ENCODE measurements at regions not wholly inside any gene's neighbourhood (a gene's known extent, or its start where the extent isn't known, plus 50 kb on each side); places are given as distances from the start of the nearest gene placed in this dataset.

DNA sequence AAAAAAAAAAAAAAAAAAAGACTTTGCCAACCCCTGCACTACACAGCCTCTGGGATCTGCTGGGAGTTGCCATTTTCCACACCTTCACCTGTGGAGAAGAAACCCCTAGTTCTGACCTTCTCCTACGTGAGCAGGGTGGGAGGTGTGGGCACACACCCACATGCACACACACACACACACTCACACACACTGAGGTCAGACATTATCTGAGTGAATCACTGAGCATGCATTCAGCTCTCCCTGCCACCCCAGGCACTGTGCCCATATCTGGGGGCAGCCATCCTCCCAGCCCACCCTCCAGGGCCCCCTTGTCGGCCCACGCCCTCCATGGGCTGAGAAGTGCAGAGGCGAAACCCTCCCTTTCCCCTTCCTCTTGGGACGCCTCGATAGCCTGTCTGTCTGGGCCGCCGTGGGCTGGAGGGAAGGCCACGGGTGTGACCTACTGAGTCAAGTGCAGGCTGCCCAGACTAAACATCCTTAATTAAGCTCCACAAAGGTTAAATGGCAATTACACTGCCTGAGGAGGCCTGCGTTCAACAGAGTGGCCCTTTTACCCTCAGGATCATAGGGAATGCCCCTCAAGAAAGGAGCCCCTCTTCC is 143.8 kb downstream of the C16orf95 start:
- no peak for DNase-seq

DNA sequence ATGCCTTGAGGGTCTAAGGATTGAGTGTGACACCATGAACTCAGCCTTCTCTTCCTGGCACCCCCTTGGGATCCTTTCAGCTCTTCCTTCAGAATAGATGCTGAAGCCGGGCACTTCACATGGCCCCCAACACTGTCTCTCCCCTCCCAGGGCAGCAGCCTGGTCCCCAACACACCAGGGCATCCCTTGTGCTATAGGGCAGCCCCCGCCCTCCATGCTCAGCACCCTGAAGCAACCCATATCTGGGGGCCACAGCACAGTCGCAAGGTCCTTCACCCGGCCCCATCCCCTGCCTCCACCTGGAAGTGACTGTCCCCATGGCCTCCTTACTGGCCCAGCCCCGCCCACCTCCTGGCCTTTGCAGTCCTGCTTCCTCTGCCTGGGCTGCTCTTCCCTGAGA is 143.1 kb downstream of the C16orf95 start:
- DNase-seq = no peak

GRCh38 chr16:87176735-87177134 is 140.5 kb downstream of the C16orf95 start:
- no peak for DNase-seq

DNA sequence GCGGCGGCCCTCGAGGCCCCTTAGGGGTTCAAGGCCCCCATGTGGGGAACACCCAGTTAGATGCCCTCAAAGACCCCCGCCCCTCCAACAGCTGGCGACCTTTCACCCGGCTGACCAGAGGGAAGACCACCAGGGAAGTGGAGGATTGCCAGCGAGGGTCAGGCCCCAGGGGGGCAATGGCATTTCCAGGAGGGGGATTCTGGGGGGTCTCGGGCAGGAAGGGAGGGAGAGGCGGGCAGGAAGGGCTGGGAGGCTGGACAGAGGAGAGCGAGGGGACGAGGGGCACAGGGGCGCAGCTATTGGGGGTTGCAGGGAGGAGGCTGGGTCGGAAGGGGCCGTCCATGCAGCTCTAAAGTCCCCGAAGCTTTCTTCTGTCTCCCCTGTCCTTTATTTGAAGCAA is 139.5 kb downstream of the C16orf95 start:
- DNase-seq = no peak

DNA sequence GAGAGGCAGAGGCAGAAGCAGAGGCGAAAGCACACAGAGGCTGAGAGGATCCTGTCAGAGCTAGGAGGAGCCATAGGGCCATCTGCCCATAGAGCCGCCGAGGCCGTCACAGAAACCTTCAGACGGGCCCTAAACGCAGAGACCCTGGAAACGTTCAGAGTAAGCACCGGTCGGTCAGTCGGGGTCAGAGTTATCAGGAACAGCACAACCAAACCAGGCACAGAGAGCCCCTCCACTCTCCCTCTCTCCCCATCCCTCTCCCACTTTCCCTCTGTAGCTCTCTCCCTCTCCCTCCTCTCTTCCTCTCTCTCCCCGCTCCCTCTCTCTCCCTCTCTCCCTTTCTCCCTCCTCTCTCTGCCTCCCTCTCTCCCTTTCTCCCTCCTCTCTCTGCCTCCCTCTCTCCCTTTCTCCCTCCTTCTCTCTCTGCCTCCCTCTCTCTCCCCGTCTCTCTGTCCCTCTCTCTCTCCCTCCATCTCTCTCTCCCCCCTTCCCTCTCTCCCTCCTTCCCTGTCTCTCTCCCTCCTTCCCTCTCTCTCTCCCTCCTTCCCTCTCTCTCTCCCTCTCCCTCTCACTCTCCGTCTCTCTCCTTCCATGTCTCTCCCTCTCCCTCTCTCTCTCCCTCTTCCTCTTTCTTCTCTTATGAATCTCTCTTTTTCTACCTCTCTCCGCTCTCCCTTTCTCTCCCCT is 138.9 kb downstream of the C16orf95 start:
- DNase-seq = no peak

- no peak for DNase-seq
These were observed 138.2 kb downstream of the C16orf95 start for GRCh38 chr16:87178977-87179376.

DNA sequence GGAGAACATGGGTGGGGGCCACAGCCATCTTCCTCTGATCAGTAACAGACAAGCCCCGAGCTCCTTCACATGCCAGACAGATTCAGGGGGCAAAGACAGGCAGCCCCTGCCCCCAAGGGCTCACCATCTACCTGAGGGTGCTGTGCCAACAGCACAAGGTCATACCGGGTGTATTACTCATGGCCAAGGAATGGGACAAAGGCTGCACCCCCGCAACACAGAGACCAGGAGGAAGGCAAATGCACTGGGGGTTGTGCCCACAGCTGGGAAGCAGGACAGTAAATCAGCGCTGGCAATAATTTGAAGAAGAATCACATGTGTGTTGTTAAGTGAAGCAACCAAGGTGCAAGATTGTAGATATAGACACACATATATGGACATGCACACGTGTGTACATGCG is 137.1 kb downstream of the C16orf95 start:
- DNase-seq = no peak

DNA sequence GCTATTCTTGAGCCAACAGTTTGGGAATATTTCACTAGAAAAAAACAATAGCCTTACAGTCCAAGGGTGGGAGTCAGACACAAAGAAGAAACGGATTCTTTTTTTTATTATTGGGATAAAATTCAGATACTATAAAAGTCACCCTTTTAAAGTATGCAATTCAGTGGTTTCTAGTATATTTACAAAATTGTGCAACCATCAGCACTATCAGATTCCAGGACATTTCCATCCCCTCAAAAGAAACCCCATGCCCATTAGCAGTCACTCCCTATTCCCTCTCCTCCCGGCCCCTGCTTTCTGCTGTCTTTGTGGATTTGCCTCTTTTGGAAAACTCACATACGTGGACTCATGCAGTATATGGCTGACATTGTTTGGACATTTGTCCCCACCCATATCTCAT is 134.4 kb downstream of the C16orf95 start:
- DNase-seq = no peak

- no peak for DNase-seq
These were observed 133.5 kb downstream of the C16orf95 start for GRCh38 chr16:87183647-87184046.

- DNase-seq = no peak
These were observed 131.9 kb downstream of the C16orf95 start for GRCh38 chr16:87185308-87185707.

DNA sequence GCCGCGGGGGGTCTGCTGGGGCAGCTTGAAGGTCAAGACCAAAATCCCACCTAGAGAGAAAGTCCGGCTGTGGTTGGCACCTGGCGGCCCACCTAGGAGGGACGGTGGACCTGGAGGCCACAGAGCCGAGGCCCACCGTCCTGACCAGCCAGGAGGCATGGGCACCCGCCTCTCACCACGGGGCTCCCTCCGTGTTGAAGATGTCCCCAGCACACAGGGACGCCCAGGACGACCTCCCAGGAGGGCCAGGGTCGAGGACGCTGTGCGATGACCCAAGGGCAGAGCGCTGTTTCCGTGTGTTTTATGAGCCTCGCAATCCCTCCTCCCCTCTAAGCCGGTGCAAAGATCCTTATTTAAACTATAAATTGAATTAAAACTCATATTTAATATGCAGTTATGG is 131.2 kb downstream of the C16orf95 start:
- no peak for DNase-seq

- DNase-seq = no peak
These were observed 130.7 kb downstream of the C16orf95 start for GRCh38 chr16:87186446-87186845.

DNA sequence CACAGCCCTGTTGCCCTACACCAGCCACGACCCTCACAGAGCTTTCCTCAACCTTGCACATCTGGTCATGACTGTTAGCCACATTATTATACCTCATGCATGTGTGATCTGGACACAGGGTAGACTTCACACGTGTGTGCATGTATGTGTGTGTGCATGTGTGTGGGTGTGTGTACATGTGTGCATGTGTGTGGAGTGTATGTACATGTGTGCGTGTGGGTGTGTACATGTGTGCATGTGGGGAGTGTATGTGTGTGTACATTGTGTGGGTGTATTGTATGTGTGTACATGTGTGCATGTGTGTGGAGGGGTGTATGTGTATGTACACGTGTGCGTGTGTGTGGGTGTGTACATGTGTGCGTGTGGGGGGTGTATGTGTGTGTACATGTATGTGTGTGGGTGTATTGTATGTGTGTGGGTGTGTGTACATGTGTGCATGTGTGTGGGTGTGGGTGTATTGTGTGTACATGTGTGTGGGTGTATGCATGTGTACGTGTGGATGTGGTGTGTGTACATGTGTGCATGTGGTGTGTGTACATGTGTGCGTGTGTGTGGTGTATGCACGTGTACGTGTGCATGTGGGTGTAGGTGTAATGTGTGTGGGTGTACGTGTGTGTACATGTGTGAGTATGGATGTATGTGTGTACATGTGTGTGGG is 130.2 kb downstream of the C16orf95 start:
- no peak for DNase-seq

DNA sequence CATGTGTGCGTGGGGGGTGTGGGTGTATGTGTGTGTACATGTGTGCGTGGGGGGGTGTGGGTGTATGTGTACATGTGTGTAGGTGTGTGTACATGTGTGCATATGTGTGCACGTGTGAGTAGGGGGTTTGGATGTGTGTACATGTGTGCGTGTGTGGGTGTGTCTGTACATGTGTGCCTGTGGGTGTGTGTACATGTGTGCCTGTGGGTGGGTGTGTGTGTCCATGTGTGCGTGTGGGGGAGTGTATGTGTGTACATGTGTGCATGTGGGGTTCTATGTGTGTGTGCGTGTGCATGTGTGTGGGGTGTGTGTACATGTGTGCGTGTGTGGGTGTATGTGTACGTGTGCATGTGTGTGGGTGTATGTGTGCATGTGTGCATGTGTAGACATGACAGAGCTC is 129.1 kb downstream of the C16orf95 start:
- no peak for DNase-seq

- no peak for DNase-seq
These were observed 127.8 kb downstream of the C16orf95 start for GRCh38 chr16:87189426-87189825.

- DNase-seq = no peak
These were observed 126.6 kb downstream of the C16orf95 start for GRCh38 chr16:87190288-87191230.

- no peak for DNase-seq
These were observed 124.6 kb downstream of the C16orf95 start for GRCh38 chr16:87192452-87193073.

DNA sequence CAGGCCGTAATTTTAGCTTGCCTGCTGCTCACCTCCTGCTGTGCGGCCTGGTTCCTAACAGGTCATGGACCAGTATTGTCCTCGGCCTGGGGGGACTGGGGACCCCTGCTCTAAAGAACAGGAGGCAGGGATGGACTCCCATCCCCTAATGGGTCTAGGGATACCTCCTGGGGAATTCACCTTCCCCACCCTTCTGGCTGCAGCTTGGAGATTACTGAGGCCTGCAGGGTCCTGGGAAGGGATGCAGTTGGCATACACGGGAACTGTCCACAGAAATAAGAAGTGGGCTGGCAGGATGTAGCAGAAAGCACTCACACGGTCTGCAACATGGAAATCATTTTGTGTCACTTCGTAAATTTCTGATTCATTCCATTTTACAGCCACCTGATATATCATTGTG is 123.0 kb downstream of the C16orf95 start:
- no peak for DNase-seq

DNA sequence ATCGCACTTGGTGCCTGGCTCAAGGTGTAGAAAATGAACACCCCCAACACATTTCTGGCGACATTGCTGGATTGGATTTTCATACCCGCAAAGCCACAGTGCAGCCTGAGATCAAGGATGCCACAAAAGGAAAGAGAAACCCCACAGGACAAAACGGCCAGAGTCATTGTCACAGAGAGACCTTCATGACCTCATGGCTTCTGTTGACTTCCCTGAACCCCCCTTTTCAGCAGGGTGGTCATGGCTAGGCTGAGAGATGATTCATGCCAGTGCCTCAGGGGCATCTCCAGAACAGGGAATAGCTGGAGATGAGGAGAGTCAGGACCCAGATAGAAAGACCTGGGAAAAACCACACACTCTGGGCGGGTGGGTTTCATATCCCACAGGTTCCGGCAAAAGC is 122.0 kb downstream of the C16orf95 start:
- DNase-seq = no peak

- DNase-seq = no peak
These were observed 121.0 kb downstream of the C16orf95 start for GRCh38 chr16:87196231-87196630.

- DNase-seq = no peak
These were observed 120.5 kb downstream of the C16orf95 start for GRCh38 chr16:87196661-87197060.

DNA sequence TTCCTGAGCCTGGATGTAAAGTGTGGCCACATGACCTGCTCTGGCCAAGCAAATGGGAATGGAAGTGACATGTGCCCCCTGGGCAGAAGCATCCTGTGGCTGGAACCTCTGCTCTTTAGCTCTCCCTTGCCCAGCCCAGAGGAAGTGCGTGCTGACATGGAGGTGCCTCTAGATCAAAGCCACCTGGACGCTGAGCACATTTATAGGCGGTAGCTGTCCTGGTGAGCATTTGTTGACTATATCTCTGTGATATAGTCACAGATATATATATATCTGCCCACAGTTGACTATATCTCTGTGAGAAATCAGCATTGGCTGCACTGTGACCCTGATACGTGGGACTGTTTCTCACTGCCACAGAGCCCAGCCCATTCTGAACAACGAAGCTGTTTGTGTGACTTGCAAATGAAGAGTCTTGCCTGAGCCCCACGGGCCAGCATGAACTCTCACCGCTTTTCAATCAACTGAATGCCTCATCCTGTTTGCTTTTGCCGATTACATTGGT is 118.8 kb downstream of the C16orf95 start:
- no peak for DNase-seq

DNA sequence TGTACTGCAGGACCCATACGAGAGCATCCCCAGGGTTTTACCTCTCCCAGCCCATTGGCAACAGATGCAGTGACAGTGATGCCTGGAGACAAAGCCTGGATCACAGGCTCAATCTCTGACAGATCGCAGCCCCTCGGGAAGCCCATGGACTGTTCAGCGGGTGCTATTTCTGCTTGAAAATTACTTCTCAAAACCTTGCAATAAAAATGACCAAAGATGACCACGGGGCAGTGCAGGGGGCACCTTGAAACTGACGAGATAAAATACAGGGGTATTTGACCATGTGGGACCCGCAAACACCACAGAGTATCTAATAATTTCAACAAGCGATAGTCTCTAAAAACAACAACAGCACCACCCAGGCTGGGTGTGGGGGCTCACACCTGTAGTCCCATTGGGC is 118.3 kb downstream of the C16orf95 start:
- DNase-seq = no peak

Data from NCI-H510A treated with DMSO at 0.1 percent for 48 hours (cell line).